Uterus (tissue), 2 donors: ENCODE measurements at regions not wholly inside any gene's neighbourhood (a gene's known extent, or its start where the extent isn't known, plus 50 kb on each side); places are given as distances from the start of the nearest gene placed in this dataset.

Source experiments
- CTCF ChIP-seq, 4 experiments: fragments of 200-600 bp in 2 of 4; fragments of 450-650 bp in 2 of 4; sonication (generic) in 2 of 4; IDR thresholded peaks; one replicate each; pipeline ENCODE4 v1.5.1; 2016 to 2019; ENCODE audit warnings: antibody characterized with exemption in 4 of 4, mild to moderate bottlenecking in 2 of 4, moderate library complexity in 1 of 4
- POLR2A ChIP-seq, 2 donors: fragments of 450-650 bp; IDR thresholded peaks; one replicate each; pipeline ENCODE4 v1.6.1; 2016; ENCODE audit warnings: antibody characterized with exemption in 2 of 2, mild to moderate bottlenecking in 1 of 2, moderate library complexity in 1 of 2

- no peak for TF ChIP-seq CTCF (IDR thresholded peaks at IDR 0.05)
- no peak for TF ChIP-seq POLR2A (IDR thresholded peaks at IDR 0.05)
Measured at GRCh38 chr6:147627411-147627810, 118.9 kb downstream of the SAMD5 start.
